ENCODE measurements at regions not wholly inside any gene's neighbourhood (a gene's known extent, or its start where the extent isn't known, plus 50 kb on each side); places are given as distances from the start of the nearest gene placed in this dataset.
"Not testable (repeated sequence)": the region's sequence is repeated elsewhere in the genome, so short reads cannot be mapped to it uniquely, and the experiment has no call there.

- peaks cover 0 to 5% (median 0%) of the 10 kb centered on the region in 3 donors for H3K36me3 ChIP-seq
- H3K27ac ChIP-seq, result no peak overlapping the region
- no peaks in the 10 kb centered on the region for H3K27me3 ChIP-seq
- no peak for DNase-seq
- no peak overlapping the region for H3K4me3 ChIP-seq
- peaks cover 0 to 7% (median 2%) of the 10 kb centered on the region in 4 donors for H3K4me1 ChIP-seq
- TF ChIP-seq CTCF (IDR thresholded peaks at IDR 0.05), result no peak
- peaks cover 0 to 8% (median 7%) of the 10 kb centered on the region in 3 donors for H3K9me3 ChIP-seq
- intact Hi-C loops (cut with DNase I; ENCODE audit: low total_unique reads), result no loop called here
Observed at GRCh38 chr7:17432793-17433192, 134.3 kb downstream of the AHR start.

GRCh38 chr7:17434191-17434590, 135.7 kb downstream of the AHR start:
- no peaks in the 10 kb centered on the region for H3K36me3 ChIP-seq
- intact Hi-C loops (cut with DNase I; ENCODE audit: low total_unique reads), result no loop called here
- no peaks in the 10 kb centered on the region for H3K9me3 ChIP-seq
- H3K4me3 ChIP-seq, result no peak overlapping the region
- no peaks in the 10 kb centered on the region for H3K27me3 ChIP-seq
- H3K27ac ChIP-seq, result no peak overlapping the region
- DNase-seq, result no peak
- H3K4me1 ChIP-seq, result peaks cover 0 to 7% (median 2%) of the 10 kb centered on the region in 4 donors
- no peak for TF ChIP-seq CTCF (IDR thresholded peaks at IDR 0.05)

GRCh38 chr7:17434841-17435692, 136.6 kb downstream of the AHR start:
- DNase-seq, result no peak
- TF ChIP-seq CTCF (IDR thresholded peaks at IDR 0.05), result no peak
- no peaks in the 10 kb centered on the region for H3K27me3 ChIP-seq
- H3K4me1 ChIP-seq, result peaks cover 0 to 7% (median 2%) of the 10 kb centered on the region in 4 donors
- H3K36me3 ChIP-seq, result no peaks in the 10 kb centered on the region
- H3K4me3 ChIP-seq, result no peak overlapping the region
- intact Hi-C loops (cut with DNase I; ENCODE audit: low total_unique reads), result no loop called here
- no peaks in the 10 kb centered on the region for H3K9me3 ChIP-seq
- no peak overlapping the region for H3K27ac ChIP-seq

GRCh38 chr7:17436126-17436525, 137.7 kb downstream of the AHR start:
- Histone ChIP-seq H3K4me3 (no peak overlapping the region), H3K4me1 (peaks cover 0 to 7% (median 2%) of the 10 kb centered on the region in 4 donors), H3K36me3 (no peaks in the 10 kb centered on the region), H3K9me3 (no peaks in the 10 kb centered on the region), H3K27me3 (no peaks in the 10 kb centered on the region), H3K27ac (no peak overlapping the region)
- no peak for DNase-seq
- no peak for TF ChIP-seq CTCF (IDR thresholded peaks at IDR 0.05)
- intact Hi-C loops (cut with DNase I; ENCODE audit: low total_unique reads), result no loop called here

- intact Hi-C loops (cut with DNase I; ENCODE audit: low total_unique reads), result no loop called here
- Histone ChIP-seq H3K27ac (no peak overlapping the region), H3K27me3 (no peaks in the 10 kb centered on the region), H3K4me3 (no peak overlapping the region), H3K9me3 (no peaks in the 10 kb centered on the region), H3K4me1 (peaks cover 0 to 7% (median 2%) of the 10 kb centered on the region in 4 donors), H3K36me3 (no peaks in the 10 kb centered on the region)
- no peak for TF ChIP-seq CTCF (IDR thresholded peaks at IDR 0.05)
- no peak for DNase-seq
Observed at GRCh38 chr7:17437586-17437985, 139.1 kb downstream of the AHR start.

- H3K4me3 ChIP-seq; DNase-seq; H3K36me3 ChIP-seq; H3K4me1 ChIP-seq; H3K27ac ChIP-seq; H3K9me3 ChIP-seq; H3K27me3 ChIP-seq; intact Hi-C loops (cut with DNase I; ENCODE audit: low total_unique reads): not testable (repeated sequence)
Observed at GRCh38 chr7:17440025-17440784, 141.8 kb downstream of the AHR start.

Measured in tibial artery (tissue), 4 donors.